Umbilical cord (tissue), 1 donor: ENCODE measurements at regions not wholly inside any gene's neighbourhood (a gene's known extent, or its start where the extent isn't known, plus 50 kb on each side); places are given as distances from the start of the nearest gene placed in this dataset.

ENCODE experiments used
- DNase-seq: peaks from one replicate; pipeline ENCODE4 v3.0.0-alpha.2; 2015; ENCODE audit warnings: low spot score

- no peak for DNase-seq
Measured at GRCh38 chr18:33818145-33818544, 240.1 kb downstream of the ASXL3 start.

DNA sequence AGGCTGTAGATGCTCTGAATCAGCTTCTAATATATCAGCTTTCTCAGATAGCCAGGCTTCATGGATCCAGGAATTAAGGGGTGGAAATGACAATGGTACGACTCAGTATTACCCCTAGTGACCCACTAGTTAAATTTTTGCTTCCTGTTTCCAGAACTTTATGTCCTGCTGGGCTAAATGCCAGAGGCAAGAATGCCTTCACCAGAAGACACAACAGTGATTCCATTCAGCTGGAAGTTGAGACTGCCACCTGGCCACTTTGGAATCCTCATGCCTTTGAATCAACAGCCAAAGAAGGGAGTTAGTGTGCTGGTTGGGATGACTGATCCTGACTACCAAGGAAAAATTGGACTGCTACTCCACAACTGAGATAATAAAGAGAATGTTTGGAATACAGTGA, 239.1 kb downstream of the ASXL3 start:
- no peak for DNase-seq

- DNase-seq = no peak
Measured at GRCh38 chr18:33814546-33814945, 236.5 kb downstream of the ASXL3 start.

- no peak for DNase-seq
Measured at GRCh38 chr18:33812186-33812585, 234.2 kb downstream of the ASXL3 start.

DNA sequence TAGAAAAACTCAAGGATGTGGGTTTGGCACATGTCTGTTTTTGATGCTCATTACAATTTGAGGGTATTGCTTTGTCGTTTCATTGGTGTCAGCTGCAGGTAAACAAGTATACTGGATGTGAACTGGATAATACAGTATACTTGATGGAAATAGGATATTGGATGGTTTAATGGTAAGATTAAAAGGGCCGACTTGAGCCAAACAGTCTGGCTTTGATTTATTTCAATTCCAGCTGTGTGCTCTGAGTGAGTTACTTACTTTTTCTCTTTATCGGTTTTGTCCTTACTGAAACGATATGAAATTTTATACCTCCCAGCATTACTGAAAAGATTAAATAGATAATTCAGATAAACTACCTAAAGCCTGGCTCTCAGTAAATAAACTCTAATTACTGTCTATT, 227.6 kb downstream of the ASXL3 start:
- DNase-seq = no peak

- peak; percentile 23 for DNase-seq
Measured at GRCh38 chr18:33804258-33804657, 226.2 kb downstream of the ASXL3 start.

- DNase-seq = peak; percentile 22
Measured at GRCh38 chr18:33803636-33804035, 225.6 kb downstream of the ASXL3 start.

- no peak for DNase-seq
Measured at GRCh38 chr18:33802955-33803354, 224.9 kb downstream of the ASXL3 start.
